K562 (cell line): ENCODE measurements at regions not wholly inside any gene's neighbourhood (a gene's known extent, or its start where the extent isn't known, plus 50 kb on each side); places are given as distances from the start of the nearest gene placed in this dataset.

ENCODE experiments used
- ASH1L ChIP-seq: fragments of 450-650 bp; IDR thresholded peaks from 2 replicates; pipeline ENCODE4 v1.6.1; 2018; ENCODE audit warnings: borderline replicate concordance, mild to moderate bottlenecking, low read depth; ENCODE audit not compliant: partially characterized antibody
- BACH1 ChIP-seq: fragments of 200-800 bp; sonication (Bioruptor generic); IDR thresholded peaks from 2 replicates; pipeline ENCODE4 v1.6.1; 2016; ENCODE audit warnings: missing genetic modification characterization, missing compliant biosample characterization
- BCOR ChIP-seq: fragments of 450-650 bp; IDR thresholded peaks from 2 replicates; pipeline ENCODE4 v1.6.1; 2016
- CAMTA2 ChIP-seq: fragments of 250-450 bp; sonication (Bioruptor Pico); conservative IDR thresholded peaks from 2 replicates; pipeline ENCODE4 v1.5.1; 2022
- CBX3 ChIP-seq, 2 experiments: IDR thresholded peaks; 1 replicate in 1 of 2; 2 replicates in 1 of 2; pipeline ENCODE4 v1.6.1; 2012; ENCODE audit warnings: inconsistent platforms in 2 of 2, low read length in 2 of 2, borderline replicate concordance in 1 of 2, control low read depth in 1 of 2
- CREB1 ChIP-seq, 2 experiments: sonication (generic) in 1 of 2; formaldehyde crosslinking in 1 of 2; IDR thresholded peaks; 2 replicates each; pipeline versions ENCODE4 v1.6.1 to v1.8.0; 2012 to 2022; ENCODE audit warnings: inconsistent platforms in 1 of 2, mild to moderate bottlenecking in 1 of 2, missing genetic modification reagents in 1 of 2, moderate library complexity in 1 of 2
- FOXK2 ChIP-seq, 2 experiments: fragments of 450-650 bp; IDR thresholded peaks in 1 of 2; conservative IDR thresholded peaks in 1 of 2; 2 replicates each; pipeline ENCODE4 v1.6.1; 2016; ENCODE audit warnings: low read depth in 2 of 2, mild to moderate bottlenecking in 1 of 2
- L3MBTL2 ChIP-seq: fragments of 450-650 bp; IDR thresholded peaks from 2 replicates; pipeline ENCODE4 v1.6.1; 2016; ENCODE audit warnings: mild to moderate bottlenecking, moderate library complexity
- MNT ChIP-seq, 2 experiments: fragments of 450-650 bp; conservative IDR thresholded peaks; 2 replicates each; pipeline ENCODE4 v1.6.1; 2017; ENCODE audit warnings: mild to moderate bottlenecking in 2 of 2, moderate library complexity in 2 of 2
- NR2C2 ChIP-seq, 2 experiments: fragments of 200-800 bp in 1 of 2; sonication (Bioruptor generic) in 1 of 2; sonication (generic) in 1 of 2; formaldehyde crosslinking in 1 of 2; IDR thresholded peaks; 2 replicates each; pipeline versions ENCODE4 v1.6.1 to v1.8.0; 2016 to 2022; ENCODE audit warnings: mild to moderate bottlenecking in 1 of 2, missing compliant biosample characterization in 1 of 2, missing genetic modification characterization in 1 of 2, missing genetic modification reagents in 1 of 2
- SRSF3 ChIP-seq: fragments of 200-400 bp; formaldehyde crosslinking; IDR thresholded peaks from 2 replicates; pipeline ENCODE4 v1.6.1; 2016; ENCODE audit warnings: mild to moderate bottlenecking, low read length, moderate library complexity; ENCODE audit not compliant: insufficient read depth
- ZNF175 ChIP-seq: fragments of 200-800 bp; sonication (Bioruptor generic); IDR thresholded peaks from 2 replicates; pipeline ENCODE4 v1.6.1; 2016; ENCODE audit warnings: low read depth, mild to moderate bottlenecking, missing genetic modification characterization, missing compliant biosample characterization
- ZNF263 ChIP-seq: sonication (generic); formaldehyde crosslinking; IDR thresholded peaks from 2 replicates; pipeline ENCODE4 v1.8.0; 2022; ENCODE audit warnings: mild to moderate bottlenecking, missing genetic modification reagents, borderline replicate concordance
- ZNF384 ChIP-seq: IDR thresholded peaks from 2 replicates; pipeline ENCODE4 v1.6.1; 2012; ENCODE audit warnings: low read depth, low read length, improper control_type of control experiment
- ZZZ3 ChIP-seq: fragments of 450-650 bp; IDR thresholded peaks from 2 replicates; pipeline ENCODE4 v1.6.1; 2016; ENCODE audit warnings: antibody characterized with exemption, mild to moderate bottlenecking, moderate library complexity
- TF ChIP-seq, protein P1 (sequence below), 2 experiments: fragments of 450-650 bp; IDR thresholded peaks; 2 replicates each; pipeline ENCODE4 v1.6.1; 2016; ENCODE audit warnings: mild to moderate bottlenecking in 2 of 2, borderline replicate concordance in 1 of 2, low read depth in 1 of 2, moderate library complexity in 1 of 2
- TF ChIP-seq, protein P2 (sequence below): sonication (generic); formaldehyde crosslinking; IDR thresholded peaks from 2 replicates; pipeline ENCODE4 v1.8.1; 2023; ENCODE audit warnings: mild to moderate bottlenecking, missing genetic modification reagents

DNA sequence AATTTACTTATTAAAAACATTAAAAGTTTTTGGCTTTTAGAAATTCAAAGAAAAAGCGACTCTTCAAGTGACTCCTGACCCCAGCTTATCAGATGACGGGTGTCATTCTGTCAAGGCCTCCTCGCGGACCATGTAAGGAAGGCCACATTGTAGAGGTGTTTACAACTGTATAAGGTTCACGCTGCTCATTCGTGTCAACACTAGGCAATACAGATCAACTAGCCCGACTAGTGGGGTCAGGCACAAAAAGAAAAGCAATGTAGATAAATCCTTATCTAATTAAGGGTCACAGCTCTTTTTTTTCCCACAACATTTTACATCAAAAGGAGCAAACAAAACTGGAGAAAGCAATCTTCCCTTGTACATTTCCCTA lies 207.5 kb upstream of the NR2F2 start (continued):
- TF ChIP-seq, protein P1, sequence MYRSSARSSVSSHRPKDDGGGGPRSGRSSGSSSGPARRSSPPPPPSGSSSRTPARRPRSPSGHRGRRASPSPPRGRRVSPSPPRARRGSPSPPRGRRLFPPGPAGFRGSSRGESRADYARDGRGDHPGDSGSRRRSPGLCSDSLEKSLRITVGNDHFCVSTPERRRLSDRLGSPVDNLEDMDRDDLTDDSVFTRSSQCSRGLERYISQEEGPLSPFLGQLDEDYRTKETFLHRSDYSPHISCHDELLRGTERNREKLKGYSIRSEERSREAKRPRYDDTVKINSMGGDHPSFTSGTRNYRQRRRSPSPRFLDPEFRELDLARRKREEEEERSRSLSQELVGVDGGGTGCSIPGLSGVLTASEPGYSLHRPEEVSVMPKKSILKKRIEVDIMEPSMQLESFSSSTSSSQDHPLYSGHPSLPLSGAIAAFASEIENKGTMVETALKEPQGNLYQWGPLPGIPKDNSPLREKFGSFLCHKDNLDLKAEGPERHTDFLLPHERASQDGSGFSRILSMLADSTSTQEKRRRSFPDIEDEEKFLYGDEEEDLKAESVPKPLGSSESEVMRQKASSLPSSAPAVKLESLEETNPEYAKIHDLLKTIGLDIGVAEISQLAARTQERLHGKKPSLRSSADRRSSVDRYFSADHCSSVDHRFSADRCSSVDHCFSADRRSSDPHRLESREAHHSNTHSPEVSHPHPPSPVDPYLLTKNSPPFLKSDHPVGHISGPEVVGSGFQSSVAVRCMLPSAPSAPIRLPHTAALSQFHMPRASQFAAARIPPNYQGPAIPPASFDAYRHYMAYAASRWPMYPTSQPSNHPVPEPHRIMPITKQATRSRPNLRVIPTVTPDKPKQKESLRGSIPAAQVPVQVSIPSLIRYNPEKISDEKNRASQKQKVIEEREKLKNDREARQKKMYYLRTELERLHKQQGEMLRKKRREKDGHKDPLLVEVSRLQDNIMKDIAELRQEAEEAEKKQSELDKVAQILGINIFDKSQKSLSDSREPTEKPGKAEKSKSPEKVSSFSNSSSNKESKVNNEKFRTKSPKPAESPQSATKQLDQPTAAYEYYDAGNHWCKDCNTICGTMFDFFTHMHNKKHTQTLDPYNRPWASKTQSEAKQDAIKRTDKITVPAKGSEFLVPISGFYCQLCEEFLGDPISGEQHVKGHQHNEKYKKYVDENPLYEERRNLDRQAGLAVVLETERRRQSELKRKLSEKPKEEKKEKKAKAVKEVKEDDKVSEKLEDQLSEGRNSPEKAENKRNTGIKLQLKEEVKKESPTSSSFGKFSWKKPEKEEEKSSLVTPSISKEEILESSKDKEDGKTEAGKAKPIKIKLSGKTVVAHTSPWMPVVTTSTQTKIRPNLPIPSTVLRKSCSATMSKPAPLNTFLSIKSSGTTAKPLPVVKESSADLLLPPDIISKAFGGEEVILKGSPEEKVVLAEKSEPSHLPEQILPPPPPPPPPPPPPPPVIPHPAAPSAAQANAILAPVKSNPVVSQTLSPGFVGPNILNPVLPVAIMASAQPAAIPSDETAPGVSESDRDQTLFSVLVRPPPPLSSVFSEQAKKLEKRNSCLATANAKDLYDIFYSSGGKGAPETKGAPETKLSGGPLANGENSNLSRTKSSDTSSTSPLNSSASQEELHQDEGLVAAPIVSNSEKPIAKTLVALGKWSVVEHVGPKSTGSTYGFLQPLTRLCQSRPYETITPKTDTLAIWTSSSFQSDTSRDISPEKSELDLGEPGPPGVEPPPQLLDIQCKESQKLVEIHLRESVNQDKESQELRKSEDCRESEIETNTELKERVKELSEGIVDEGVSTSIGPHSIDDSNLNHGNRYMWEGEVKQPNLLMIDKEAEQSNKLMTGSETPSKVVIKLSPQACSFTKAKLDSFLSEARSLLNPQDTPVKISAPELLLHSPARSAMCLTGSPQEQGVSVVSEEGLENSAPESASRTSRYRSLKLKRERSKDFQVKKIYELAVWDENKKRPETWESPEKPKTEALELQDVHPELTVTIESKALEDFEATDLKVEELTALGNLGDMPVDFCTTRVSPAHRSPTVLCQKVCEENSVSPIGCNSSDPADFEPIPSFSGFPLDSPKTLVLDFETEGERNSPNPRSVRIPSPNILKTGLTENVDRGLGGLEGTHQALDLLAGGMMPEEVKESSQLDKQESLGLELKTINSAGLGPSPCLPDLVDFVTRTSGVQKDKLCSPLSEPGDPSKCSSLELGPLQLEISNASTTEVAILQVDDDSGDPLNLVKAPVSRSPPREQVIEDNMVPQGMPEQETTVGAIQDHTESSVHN (IDR thresholded peaks at IDR 0.05; ENCODE audit: borderline replicate concordance in 1 of 2, low read depth in 1 of 2): no peak
- TF ChIP-seq NR2C2 (CRISPR knock-in tag; IDR thresholded peaks at IDR 0.05) (no peak), NR2C2 (tag; IDR thresholded peaks at IDR 0.05) (peak; percentile 89), ZNF384 (no peak), CREB1 (IDR thresholded peaks at IDR 0.05) (no peak), CREB1 (CRISPR knock-in tag; IDR thresholded peaks at IDR 0.05) (no peak), FOXK2 (conservative IDR thresholded peaks at IDR 0.05 in 1 of 2, IDR thresholded peaks at IDR 0.05 in 1 of 2; ENCODE audit: low read depth in 2 of 2) (peak; percentile 69 to 72), L3MBTL2 (peak; percentile 59; the same call in 1 of the 2 replicates), CAMTA2 (CRISPR knock-in tag) (no peak), ZNF175 (CRISPR knock-in tag) (0 out of 2 replicates have a peak, but pooled peaks have one; percentile 57), ZNF263 (no peak), CBX3 (IDR thresholded peaks at IDR 0.05; ENCODE audit: borderline replicate concordance in 1 of 2, low read length in 2 of 2) (no peak), ZZZ3 (no peak), SRSF3 (no peak), ASH1L (no peak), MNT (conservative IDR thresholded peaks at IDR 0.05) (peak; percentile 22 to 44; a peak in 2 of 4 replicates), BACH1 (tag) (0 out of 2 replicates have a peak, but pooled peaks have one; percentile 6), BCOR (no peak)
- TF ChIP-seq, protein P2, sequence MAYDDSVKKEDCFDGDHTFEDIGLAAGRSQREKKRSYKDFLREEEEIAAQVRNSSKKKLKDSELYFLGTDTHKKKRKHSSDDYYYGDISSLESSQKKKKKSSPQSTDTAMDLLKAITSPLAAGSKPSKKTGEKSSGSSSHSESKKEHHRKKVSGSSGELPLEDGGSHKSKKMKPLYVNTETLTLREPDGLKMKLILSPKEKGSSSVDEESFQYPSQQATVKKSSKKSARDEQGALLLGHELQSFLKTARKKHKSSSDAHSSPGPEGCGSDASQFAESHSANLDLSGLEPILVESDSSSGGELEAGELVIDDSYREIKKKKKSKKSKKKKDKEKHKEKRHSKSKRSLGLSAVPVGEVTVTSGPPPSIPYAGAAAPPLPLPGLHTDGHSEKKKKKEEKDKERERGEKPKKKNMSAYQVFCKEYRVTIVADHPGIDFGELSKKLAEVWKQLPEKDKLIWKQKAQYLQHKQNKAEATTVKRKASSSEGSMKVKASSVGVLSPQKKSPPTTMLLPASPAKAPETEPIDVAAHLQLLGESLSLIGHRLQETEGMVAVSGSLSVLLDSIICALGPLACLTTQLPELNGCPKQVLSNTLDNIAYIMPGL (CRISPR knock-in tag): no peak
